ENCODE measurements at regions not wholly inside any gene's neighbourhood (a gene's known extent, or its start where the extent isn't known, plus 50 kb on each side); places are given as distances from the start of the nearest gene placed in this dataset.

- Histone ChIP-seq H3K36me3 (ENCODE audit: insufficient read depth, low read length) (no peaks in the 10 kb centered on the region), H4K20me1 (ENCODE audit: insufficient read depth, low read length) (no peaks in the 10 kb centered on the region), H2AFZ (ENCODE audit: low read length) (no peak overlapping the region), H3K9me2 (ENCODE audit: insufficient read depth, low read length) (no peaks in the 10 kb centered on the region), H3K4me3 (ENCODE audit: low read depth, low read length, poor library complexity, severe bottlenecking) (no peak overlapping the region), H3K4me2 (ENCODE audit: low read length) (no peak overlapping the region), H3K9me3 (ENCODE audit: low read length) (no peaks in the 10 kb centered on the region), H3K27ac (ENCODE audit: low read depth, low read length, poor library complexity, severe bottlenecking) (no peak overlapping the region), H3K4me1 (ENCODE audit: insufficient read depth, low read length, poor library complexity, severe bottlenecking) (no peaks in the 10 kb centered on the region), H3K79me2 (ENCODE audit: insufficient read depth, low read depth, low read length) (no peaks in the 10 kb centered on the region)
- no peak for DNase-seq (ENCODE audit: low spot score)
- TF ChIP-seq CTCF (conservative IDR thresholded peaks at IDR 0.05; ENCODE audit: low read length) (no peak), EZH2phosphoT487 (IDR thresholded peaks at IDR 0.05; ENCODE audit: borderline replicate concordance, low read depth, low read length) (no peak)
- intact Hi-C loops (cut with micrococcal nuclease; ENCODE audit: unreplicated experiment) = no loop called here
- CTCF ChIA-PET (ENCODE audit: unreplicated experiment) = no interaction called here
- POLR2A ChIA-PET = no interaction called here
- BruUV-seq (replicated peaks) = no TSS peak
Measured at GRCh38 chr3:176401211-176401610, 796.1 kb downstream of the TBL1XR1 start.

- Histone ChIP-seq H3K36me3 (ENCODE audit: insufficient read depth, low read length) (no peaks in the 10 kb centered on the region), H3K4me1 (ENCODE audit: insufficient read depth, low read length, poor library complexity, severe bottlenecking) (no peaks in the 10 kb centered on the region), H3K4me2 (ENCODE audit: low read length) (no peak overlapping the region), H3K9me2 (ENCODE audit: insufficient read depth, low read length) (no peaks in the 10 kb centered on the region), H3K27ac (ENCODE audit: low read depth, low read length, poor library complexity, severe bottlenecking) (no peak overlapping the region), H3K79me2 (ENCODE audit: insufficient read depth, low read depth, low read length) (no peaks in the 10 kb centered on the region), H3K4me3 (ENCODE audit: low read depth, low read length, poor library complexity, severe bottlenecking) (no peak overlapping the region), H4K20me1 (ENCODE audit: insufficient read depth, low read length) (no peaks in the 10 kb centered on the region), H3K9me3 (ENCODE audit: low read length) (no peaks in the 10 kb centered on the region), H2AFZ (ENCODE audit: low read length) (no peak overlapping the region)
- no peak for DNase-seq (ENCODE audit: low spot score)
- BruUV-seq (replicated peaks) = no TSS peak
- intact Hi-C loops (cut with micrococcal nuclease; ENCODE audit: unreplicated experiment) = no loop called here
- ChIA-PET POLR2A (interaction anchor here (0.6 kb wide), 1 partner anchor 9 kb away, joined by 3 read pairs; no protein-coding TSS in a partner anchor), CTCF (ENCODE audit: unreplicated experiment) (no interaction called here)
- TF ChIP-seq CTCF (conservative IDR thresholded peaks at IDR 0.05; ENCODE audit: low read length) (no peak), EZH2phosphoT487 (IDR thresholded peaks at IDR 0.05; ENCODE audit: borderline replicate concordance, low read depth, low read length) (no peak)
Measured at GRCh38 chr3:176399193-176399592, 798.1 kb downstream of the TBL1XR1 start.

GRCh38 chr3:176395240-176395639 is 802.0 kb downstream of the TBL1XR1 start:
- Histone ChIP-seq H3K4me1 (ENCODE audit: insufficient read depth, low read length, poor library complexity, severe bottlenecking) (no peaks in the 10 kb centered on the region), H3K4me3 (ENCODE audit: low read depth, low read length, poor library complexity, severe bottlenecking) (no peak overlapping the region), H3K9me2 (ENCODE audit: insufficient read depth, low read length) (no peaks in the 10 kb centered on the region), H2AFZ (ENCODE audit: low read length) (no peak overlapping the region), H3K27ac (ENCODE audit: low read depth, low read length, poor library complexity, severe bottlenecking) (no peak overlapping the region), H3K4me2 (ENCODE audit: low read length) (no peak overlapping the region), H4K20me1 (ENCODE audit: insufficient read depth, low read length) (no peaks in the 10 kb centered on the region), H3K79me2 (ENCODE audit: insufficient read depth, low read depth, low read length) (no peaks in the 10 kb centered on the region), H3K36me3 (ENCODE audit: insufficient read depth, low read length) (no peaks in the 10 kb centered on the region), H3K9me3 (ENCODE audit: low read length) (no peaks in the 10 kb centered on the region)
- no TSS peak for BruUV-seq (replicated peaks)
- ChIA-PET POLR2A (no interaction called here), CTCF (ENCODE audit: unreplicated experiment) (no interaction called here)
- TF ChIP-seq EZH2phosphoT487 (IDR thresholded peaks at IDR 0.05; ENCODE audit: borderline replicate concordance, low read depth, low read length) (no peak), CTCF (conservative IDR thresholded peaks at IDR 0.05; ENCODE audit: low read length) (no peak)
- DNase-seq (ENCODE audit: low spot score) = no peak
- intact Hi-C loops (cut with micrococcal nuclease; ENCODE audit: unreplicated experiment) = no loop called here
